ENCODE measurements at regions not wholly inside any gene's neighbourhood (a gene's known extent, or its start where the extent isn't known, plus 50 kb on each side); places are given as distances from the start of the nearest gene placed in this dataset.
"Not testable (repeated sequence)": the region's sequence is repeated elsewhere in the genome, so short reads cannot be mapped to it uniquely, and the experiment has no call there.

DNA sequence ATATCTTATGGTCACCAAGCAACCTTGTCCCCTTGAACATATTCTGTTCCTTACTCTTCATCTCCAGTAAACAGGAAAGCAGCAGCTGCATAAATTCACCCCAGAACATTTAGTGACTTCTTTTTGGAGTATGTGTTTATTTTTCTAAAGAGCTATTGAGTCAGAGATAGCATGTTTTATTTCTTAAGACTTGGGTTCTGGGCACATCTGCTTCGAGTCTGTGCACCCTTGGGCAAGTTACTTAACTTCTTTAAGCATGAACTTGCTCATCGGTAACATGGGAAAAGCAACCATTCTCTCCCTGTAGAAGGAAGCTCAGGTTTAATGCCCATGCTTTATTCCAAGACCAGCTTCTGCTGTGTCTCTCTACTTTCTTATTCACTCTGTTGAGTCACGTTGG lies 309.3 kb upstream of the MEX3C start:
- ATAC-seq (no peak), DNase-seq (no peak)
- Histone ChIP-seq H3K4me3 (no peak overlapping the region), H3K27ac (no peak overlapping the region), H3K9me3 (peaks cover 0 to 29% (median 6%) of the 10 kb centered on the region in 12 donors), H3K4me1 (no peaks in the 10 kb centered on the region), H3K27me3 (no peaks in the 10 kb centered on the region), H3K36me3 (no peaks in the 10 kb centered on the region)
- no peak for TF ChIP-seq POLR2A (IDR thresholded peaks at IDR 0.05)
- TF ChIP-seq, protein P1, sequence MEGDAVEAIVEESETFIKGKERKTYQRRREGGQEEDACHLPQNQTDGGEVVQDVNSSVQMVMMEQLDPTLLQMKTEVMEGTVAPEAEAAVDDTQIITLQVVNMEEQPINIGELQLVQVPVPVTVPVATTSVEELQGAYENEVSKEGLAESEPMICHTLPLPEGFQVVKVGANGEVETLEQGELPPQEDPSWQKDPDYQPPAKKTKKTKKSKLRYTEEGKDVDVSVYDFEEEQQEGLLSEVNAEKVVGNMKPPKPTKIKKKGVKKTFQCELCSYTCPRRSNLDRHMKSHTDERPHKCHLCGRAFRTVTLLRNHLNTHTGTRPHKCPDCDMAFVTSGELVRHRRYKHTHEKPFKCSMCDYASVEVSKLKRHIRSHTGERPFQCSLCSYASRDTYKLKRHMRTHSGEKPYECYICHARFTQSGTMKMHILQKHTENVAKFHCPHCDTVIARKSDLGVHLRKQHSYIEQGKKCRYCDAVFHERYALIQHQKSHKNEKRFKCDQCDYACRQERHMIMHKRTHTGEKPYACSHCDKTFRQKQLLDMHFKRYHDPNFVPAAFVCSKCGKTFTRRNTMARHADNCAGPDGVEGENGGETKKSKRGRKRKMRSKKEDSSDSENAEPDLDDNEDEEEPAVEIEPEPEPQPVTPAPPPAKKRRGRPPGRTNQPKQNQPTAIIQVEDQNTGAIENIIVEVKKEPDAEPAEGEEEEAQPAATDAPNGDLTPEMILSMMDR (IDR thresholded peaks at IDR 0.05): no peak
- 77 to 87% (median 86%) methylated on average over 3 of the region's 3 CpGs for WGBS, 4 donors
- intact Hi-C loops (cut with DNase I): no loop called here

DNA sequence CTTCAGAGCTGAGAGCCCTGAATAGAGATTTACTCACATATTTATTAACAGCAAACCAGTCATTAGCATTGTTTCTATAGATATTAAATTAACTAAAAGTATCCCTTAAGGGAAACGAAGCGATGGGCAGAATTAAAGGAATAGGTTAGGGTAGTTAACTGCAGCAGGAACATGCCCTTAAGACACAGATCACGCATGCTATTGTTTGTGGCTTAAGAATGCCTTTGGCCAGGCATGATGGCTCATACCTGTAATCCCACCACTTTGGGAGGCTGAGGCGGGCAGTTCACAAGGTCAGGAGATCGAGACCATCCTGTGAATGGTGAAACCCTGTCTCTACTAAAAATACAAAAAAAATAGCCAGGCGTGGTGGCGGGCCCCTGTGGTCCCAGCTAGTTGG lies 310.9 kb upstream of the MEX3C start:
- H3K27me3 ChIP-seq; H3K36me3 ChIP-seq; DNase-seq; H3K27ac ChIP-seq; H3K4me1 ChIP-seq; intact Hi-C loops (cut with DNase I); ATAC-seq; H3K4me3 ChIP-seq: not testable (repeated sequence)
- WGBS, 4 donors: 90 to 94% (median 93%) methylated on average over 7 of the region's 7 CpGs
- H3K9me3 ChIP-seq: peaks cover 0 to 29% (median 6%) of the 10 kb centered on the region in 12 donors

DNA sequence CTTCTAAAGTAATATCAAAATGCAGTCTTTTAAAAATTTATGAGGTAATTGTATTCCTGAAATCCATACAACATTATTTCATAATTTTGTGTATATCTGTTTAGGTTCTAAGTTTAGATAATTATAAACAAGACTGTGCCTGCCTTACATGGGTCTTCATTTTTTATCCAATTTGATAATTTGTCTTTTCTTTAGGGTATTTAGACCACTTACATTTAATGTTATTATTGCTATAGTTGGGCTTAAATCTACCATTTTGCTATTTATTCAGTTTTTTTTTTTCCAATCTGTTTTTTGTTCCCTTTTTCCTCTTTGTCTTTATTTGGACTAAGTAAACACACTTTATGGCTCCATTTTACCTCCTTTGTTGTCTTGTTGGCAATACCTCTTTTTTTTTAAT lies 312.5 kb upstream of the MEX3C start:
- Histone ChIP-seq H3K27ac (no peak overlapping the region), H3K9me3 (peaks cover 0 to 29% (median 6%) of the 10 kb centered on the region in 12 donors), H3K4me1 (no peaks in the 10 kb centered on the region), H3K36me3 (no peaks in the 10 kb centered on the region), H3K4me3 (no peak overlapping the region), H3K27me3 (no peaks in the 10 kb centered on the region)
- DNase-seq (no peak), ATAC-seq (no peak)
- TF ChIP-seq POLR2A (IDR thresholded peaks at IDR 0.05): no peak
- TF ChIP-seq, protein P1 (IDR thresholded peaks at IDR 0.05): no peak
- intact Hi-C loops (cut with DNase I): no loop called here

DNA sequence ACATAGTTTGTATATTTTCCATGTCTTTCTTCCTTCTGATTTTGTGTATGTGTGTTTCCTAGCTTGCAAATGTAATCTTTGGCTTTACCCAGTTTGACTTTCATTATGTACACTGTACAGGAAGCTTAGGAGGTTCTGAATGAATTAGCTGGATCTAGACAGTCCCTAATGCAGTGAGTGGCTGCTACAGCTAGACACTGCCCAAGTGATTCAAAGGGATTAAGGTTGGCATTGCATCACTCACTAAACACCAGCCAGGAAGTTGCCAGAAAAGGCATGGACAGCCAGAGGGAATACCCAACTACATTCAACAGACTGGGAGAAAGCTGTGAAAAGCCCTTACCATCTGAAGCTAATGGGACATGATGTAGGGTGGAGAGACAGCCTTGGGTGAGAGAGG lies 316.0 kb upstream of the MEX3C start:
- no peaks in the 10 kb centered on the region for H3K4me1 ChIP-seq
- ATAC-seq: peak in 3 of 4 donors; percentile 42 to 58 (median 58)
- intact Hi-C loops (cut with DNase I): no loop called here
- no peak overlapping the region for H3K27ac ChIP-seq
- no peaks in the 10 kb centered on the region for H3K36me3 ChIP-seq
- no peak for DNase-seq
- no peaks in the 10 kb centered on the region for H3K27me3 ChIP-seq
- H3K9me3 ChIP-seq: peaks cover 0 to 18% (median 2%) of the 10 kb centered on the region in 12 donors
- TF ChIP-seq, protein P1 (IDR thresholded peaks at IDR 0.05): no peak
- TF ChIP-seq POLR2A (IDR thresholded peaks at IDR 0.05): no peak
- H3K4me3 ChIP-seq: no peak overlapping the region

DNA sequence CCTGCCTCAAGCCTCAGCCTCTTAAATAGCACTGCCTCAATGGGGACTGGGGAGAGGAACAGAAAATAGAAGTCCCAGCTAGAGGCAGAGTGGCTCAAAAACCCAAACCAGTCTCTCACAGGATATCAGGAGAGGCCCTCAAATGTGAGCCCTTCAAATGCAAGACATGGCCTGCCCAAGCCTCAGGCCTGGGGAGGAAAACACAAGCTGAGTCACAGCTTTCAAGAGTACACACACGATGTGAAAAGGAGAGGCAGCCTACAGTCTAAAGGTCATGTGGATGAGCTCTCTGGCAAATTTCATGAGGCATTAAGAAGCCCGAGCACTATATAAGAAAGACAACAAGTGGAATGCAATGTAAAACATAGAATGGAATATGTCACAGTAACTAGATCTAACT lies 316.6 kb upstream of the MEX3C start:
- intact Hi-C loops (cut with DNase I): no loop called here
- Histone ChIP-seq H3K36me3 (no peaks in the 10 kb centered on the region), H3K9me3 (peaks cover 0 to 12% (median 2%) of the 10 kb centered on the region in 12 donors), H3K27ac (no peak overlapping the region), H3K27me3 (no peaks in the 10 kb centered on the region), H3K4me1 (no peaks in the 10 kb centered on the region), H3K4me3 (no peak overlapping the region)
- 76 to 84% (median 83%) methylated on average over 2 of the region's 2 CpGs for WGBS, 4 donors
- DNase-seq (no peak), ATAC-seq (no peak)
- no peak for TF ChIP-seq POLR2A (IDR thresholded peaks at IDR 0.05)
- TF ChIP-seq, protein P1 (IDR thresholded peaks at IDR 0.05): no peak

All from heart left ventricle (tissue), 16 donors.